Neuronal stem cell (in vitro differentiated cells): ENCODE measurements at regions not wholly inside any gene's neighbourhood (a gene's known extent, or its start where the extent isn't known, plus 50 kb on each side); places are given as distances from the start of the nearest gene placed in this dataset.
"Not testable (repeated sequence)": the region's sequence is repeated elsewhere in the genome, so short reads cannot be mapped to it uniquely, and the experiment has no call there.

ENCODE experiments used
- DNase-seq: peaks from one replicate; pipeline ENCODE4 v3.0.0-alpha.2; 2013; ENCODE audit warnings: low spot score
- H2AFZ ChIP-seq: one replicate; pipeline ENCODE4 v1.6.1; 2013; ENCODE audit warnings: mild to moderate bottlenecking, low read length, inconsistent platforms
- H2AK5ac ChIP-seq: 2 replicates; pipeline ENCODE4 v1.6.1; 2013; ENCODE audit warnings: low read depth, mild to moderate bottlenecking, inconsistent platforms, low read length, moderate library complexity, mixed read lengths
- H2BK120ac ChIP-seq: 2 replicates; pipeline ENCODE4 v1.6.1; 2013; ENCODE audit warnings: low read depth, mild to moderate bottlenecking, inconsistent platforms, low read length, moderate library complexity, mixed read lengths
- H2BK12ac ChIP-seq: one replicate; pipeline ENCODE4 v1.6.1; 2013; ENCODE audit warnings: low read length, inconsistent platforms
- H2BK15ac ChIP-seq: 2 replicates; pipeline ENCODE4 v1.6.1; 2013; ENCODE audit warnings: mild to moderate bottlenecking, low read length, inconsistent platforms, mixed read lengths
- H2BK5ac ChIP-seq: one replicate; pipeline ENCODE4 v1.6.1; 2013; ENCODE audit warnings: inconsistent platforms, mild to moderate bottlenecking, low read length, moderate library complexity
- H3K14ac ChIP-seq: one replicate; pipeline ENCODE4 v1.6.1; 2013; ENCODE audit warnings: low read length, inconsistent platforms
- H3K18ac ChIP-seq: 2 replicates; pipeline ENCODE4 v1.6.1; 2013; ENCODE audit warnings: low read length, inconsistent platforms
- H3K23ac ChIP-seq: 2 replicates; pipeline ENCODE4 v1.6.1; 2013; ENCODE audit warnings: low read depth, mild to moderate bottlenecking, mixed read lengths, low read length, inconsistent platforms; ENCODE audit not compliant: poor library complexity
- H3K27ac ChIP-seq: replicated peaks from 3 replicates; pipeline ENCODE4 v1.5.1; 2013; ENCODE audit warnings: low read length, inconsistent platforms
- H3K27me3 ChIP-seq, 3 experiments: 2 replicates each; pipeline ENCODE4 v1.6.1; 2013; ENCODE audit warnings: low read length in 3 of 3, mild to moderate bottlenecking in 2 of 3, inconsistent platforms in 1 of 3, low read depth in 1 of 3, mixed read lengths in 1 of 3, moderate library complexity in 1 of 3; ENCODE audit not compliant: control insufficient read depth in 3 of 3, insufficient read depth in 3 of 3
- H3K36me3 ChIP-seq, 2 donors: replicated peaks in 1 of 2; 2 replicates each; pipeline ENCODE4 v1.6.1; 2013; ENCODE audit warnings: low read length in 2 of 2; ENCODE audit not compliant: control insufficient read depth in 2 of 2, insufficient read depth in 2 of 2
- H3K4ac ChIP-seq: 2 replicates; pipeline ENCODE4 v1.6.1; 2013; ENCODE audit warnings: inconsistent platforms, mild to moderate bottlenecking, low read length, moderate library complexity
- H3K4me1 ChIP-seq, 2 donors: 1 replicate in 1 of 2; 2 replicates in 1 of 2; pipeline ENCODE4 v1.6.1; 2013; ENCODE audit warnings: low read length in 2 of 2, low read depth in 1 of 2; ENCODE audit not compliant: control insufficient read depth in 2 of 2, insufficient read depth in 1 of 2
- H3K4me2 ChIP-seq: one replicate; pipeline ENCODE4 v1.6.1; 2013; ENCODE audit warnings: mild to moderate bottlenecking, low read length, inconsistent platforms; ENCODE audit not compliant: insufficient read depth, poor library complexity, severe bottlenecking
- H3K4me3 ChIP-seq, 2 donors: 2 replicates each; pipeline ENCODE4 v1.5.1; 2013; ENCODE audit warnings: low read length in 2 of 2, mild to moderate bottlenecking in 2 of 2, inconsistent platforms in 1 of 2, moderate library complexity in 1 of 2
- H3K79me1 ChIP-seq: one replicate; pipeline ENCODE4 v1.6.1; 2013; ENCODE audit warnings: low read depth, mild to moderate bottlenecking, inconsistent platforms, low read length, moderate library complexity
- H3K9ac ChIP-seq: one replicate; pipeline ENCODE4 v1.6.1; 2013; ENCODE audit warnings: mild to moderate bottlenecking, low read depth, low read length, inconsistent platforms; ENCODE audit not compliant: poor library complexity
- H3K9me3 ChIP-seq, 2 donors: replicated peaks in 1 of 2; 2 replicates each; pipeline versions ENCODE3 to v1.6.1; 2013; ENCODE audit warnings: low read length in 2 of 2, mild to moderate bottlenecking in 2 of 2, inconsistent platforms in 1 of 2, low read depth in 1 of 2, mixed read lengths in 1 of 2, moderate library complexity in 1 of 2; ENCODE audit not compliant: control insufficient read depth in 2 of 2, insufficient read depth in 1 of 2
- H4K8ac ChIP-seq: one replicate; pipeline ENCODE4 v1.6.1; 2013; ENCODE audit warnings: low read depth, mild to moderate bottlenecking, inconsistent platforms, low read length, moderate library complexity
- H4K91ac ChIP-seq: one replicate; pipeline ENCODE4 v1.6.1; 2013; ENCODE audit warnings: low read length, low read depth, mild to moderate bottlenecking, inconsistent platforms; ENCODE audit not compliant: poor library complexity
- WGBS, 2 donors: extraction: QIAGEN DNeasy Blood & Tissue Kit; methylation state at CpG; one replicate each; pipeline ENCODE4 v1.1.7; 2013; ENCODE audit warnings: missing lambda C conversion rate in 2 of 2, mixed read lengths in 1 of 2; ENCODE audit not compliant: insufficient read length in 2 of 2, insufficient replicate concordance in 1 of 2; ENCODE audit errors: extremely low coverage in 2 of 2; 5-methylcytosine and 5-hydroxymethylcytosine counted together

DNA sequence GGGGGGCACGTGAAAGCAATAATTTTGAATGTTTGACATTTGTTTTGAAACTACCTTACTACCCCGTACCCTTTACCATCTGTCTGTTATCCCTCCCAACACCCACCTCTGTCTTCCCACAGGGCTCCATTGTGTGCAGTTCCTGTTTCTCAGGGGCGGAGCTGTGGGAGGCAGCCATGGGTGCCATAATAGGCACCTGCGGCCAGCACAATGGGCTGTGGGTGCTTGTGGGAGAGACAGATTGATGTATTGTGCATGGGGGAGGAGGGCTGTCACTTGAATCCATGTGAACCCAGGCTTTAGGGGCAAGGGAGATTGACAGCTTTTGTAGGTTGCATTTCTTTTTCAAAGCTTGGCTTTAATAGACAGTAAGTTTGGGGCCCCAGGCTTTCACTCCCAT, 122.6 kb upstream of the CXorf66 start:
- H3K4me1 ChIP-seq: peaks cover 6 to 12% of the 10 kb centered on the region in 2 donors
- no peak overlapping the region for H3K27ac ChIP-seq
- no peak overlapping the region for H3K23ac ChIP-seq
- H2BK5ac ChIP-seq: no peak overlapping the region
- no peak overlapping the region for H3K4ac ChIP-seq
- H2AFZ ChIP-seq: peak overlapping the region; percentile 42
- H3K4me3 ChIP-seq: no peak overlapping the region
- H3K36me3 ChIP-seq: no peaks in the 10 kb centered on the region
- no peak overlapping the region for H2BK120ac ChIP-seq
- no peak overlapping the region for H3K4me2 ChIP-seq
- no peak overlapping the region for H3K18ac ChIP-seq
- no peak for DNase-seq
- H4K91ac ChIP-seq: no peak overlapping the region
- no peak overlapping the region for H2AK5ac ChIP-seq
- no peak overlapping the region for H3K14ac ChIP-seq
- WGBS, 2 donors: no CpG with 5 or more reads among the region's 4 CpGs
- no peaks in the 10 kb centered on the region for H3K27me3 ChIP-seq
- no peaks in the 10 kb centered on the region for H3K9me3 ChIP-seq
- H2BK15ac ChIP-seq: no peak overlapping the region
- H4K8ac ChIP-seq: no peak overlapping the region
- no peak overlapping the region for H2BK12ac ChIP-seq
- no peaks in the 10 kb centered on the region for H3K79me1 ChIP-seq
- no peak overlapping the region for H3K9ac ChIP-seq

DNA sequence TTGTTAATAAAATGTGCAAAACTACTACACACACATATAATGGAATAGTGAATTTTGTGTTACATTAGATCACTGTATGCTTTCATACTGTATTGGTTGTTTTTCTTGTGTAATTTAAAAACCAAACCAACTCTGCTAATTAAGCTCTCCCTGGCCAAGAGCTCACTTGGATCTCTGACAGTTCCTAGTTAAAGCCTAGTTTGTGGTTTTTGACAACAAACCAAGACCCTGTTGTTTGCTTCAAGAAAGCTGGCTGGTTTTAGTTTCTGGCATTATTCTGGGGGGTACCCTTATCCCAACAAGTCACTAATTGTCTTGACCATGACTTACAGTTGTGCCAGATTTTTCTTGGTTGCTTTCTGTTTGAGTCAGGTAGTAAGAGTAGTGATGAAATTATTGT, 121.4 kb upstream of the CXorf66 start:
- no peak overlapping the region for H4K8ac ChIP-seq
- no peak overlapping the region for H3K27ac ChIP-seq
- H4K91ac ChIP-seq: no peak overlapping the region
- no peak overlapping the region for H3K23ac ChIP-seq
- no peak overlapping the region for H2AK5ac ChIP-seq
- no peak overlapping the region for H3K9ac ChIP-seq
- no peaks in the 10 kb centered on the region for H3K36me3 ChIP-seq
- peaks cover 2 to 12% of the 10 kb centered on the region in 2 donors for H3K4me1 ChIP-seq
- H2BK15ac ChIP-seq: no peak overlapping the region
- no peaks in the 10 kb centered on the region for H3K79me1 ChIP-seq
- DNase-seq: no peak
- H2AFZ ChIP-seq: no peak overlapping the region
- no peak overlapping the region for H2BK12ac ChIP-seq
- no peak overlapping the region for H3K4ac ChIP-seq
- no peak overlapping the region for H3K4me2 ChIP-seq
- no peak overlapping the region for H3K14ac ChIP-seq
- no peak overlapping the region for H2BK120ac ChIP-seq
- no peaks in the 10 kb centered on the region for H3K9me3 ChIP-seq
- H3K18ac ChIP-seq: no peak overlapping the region
- no peak overlapping the region for H3K4me3 ChIP-seq
- H3K27me3 ChIP-seq: no peaks in the 10 kb centered on the region
- no peak overlapping the region for H2BK5ac ChIP-seq

DNA sequence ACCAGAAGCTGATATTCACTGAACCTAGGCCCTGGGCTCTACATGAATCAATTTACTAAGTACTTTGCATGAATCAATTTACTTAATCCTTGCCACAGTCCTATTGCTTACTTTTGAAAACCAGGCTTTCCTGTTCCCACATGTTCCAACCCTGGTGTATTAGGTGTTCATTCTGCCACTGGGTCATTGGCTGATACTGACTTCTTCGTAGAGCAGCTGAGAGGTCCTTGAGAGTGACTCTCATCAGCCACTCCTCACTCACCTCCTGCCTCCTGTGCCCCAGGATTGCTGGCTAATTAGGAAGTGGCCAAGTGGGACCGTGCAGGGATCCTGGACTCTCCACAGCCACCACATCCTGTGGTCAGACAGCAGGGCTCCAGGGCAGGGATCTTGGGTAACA, 109.5 kb upstream of the CXorf66 start:
- not testable (repeated sequence) for H3K23ac ChIP-seq, H2BK12ac ChIP-seq, H3K14ac ChIP-seq, H2BK5ac ChIP-seq, H2BK15ac ChIP-seq, H3K4me2 ChIP-seq, H3K4ac ChIP-seq, H3K9me3 ChIP-seq, H3K79me1 ChIP-seq, H3K27ac ChIP-seq, H2AFZ ChIP-seq, H3K9ac ChIP-seq, H3K4me1 ChIP-seq, H4K8ac ChIP-seq, DNase-seq, H4K91ac ChIP-seq, H3K4me3 ChIP-seq, H3K18ac ChIP-seq, H2AK5ac ChIP-seq, H3K36me3 ChIP-seq, H2BK120ac ChIP-seq, H3K27me3 ChIP-seq
- WGBS, 2 donors: no CpG with 5 or more reads among the region's 2 CpGs

DNA sequence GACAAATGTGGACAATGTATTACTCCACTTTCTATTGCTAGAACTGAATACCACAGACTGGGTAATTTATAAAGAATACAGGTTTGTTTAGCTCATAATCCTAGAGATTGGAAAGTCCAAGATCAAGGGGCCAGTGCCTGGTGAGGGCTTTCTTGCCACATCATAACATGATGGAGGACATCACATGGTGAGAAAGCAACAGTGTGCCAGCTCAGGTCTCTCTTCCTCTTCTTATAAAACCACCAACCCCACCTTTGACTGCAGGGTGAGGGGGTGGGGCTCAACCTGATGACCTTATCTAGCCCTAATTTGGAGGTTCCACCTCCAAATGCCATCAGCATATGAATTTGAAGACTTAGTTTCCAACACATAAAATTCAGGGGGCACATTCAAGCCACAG, 105.7 kb upstream of the CXorf66 start:
- H4K91ac ChIP-seq: no peak overlapping the region
- no peak overlapping the region for H3K4ac ChIP-seq
- no peak overlapping the region for H3K4me2 ChIP-seq
- no peak overlapping the region for H3K14ac ChIP-seq
- H3K4me3 ChIP-seq: no peak overlapping the region
- H3K79me1 ChIP-seq: peaks cover 2% of the 10 kb centered on the region
- H3K27ac ChIP-seq: no peak overlapping the region
- no peak overlapping the region for H2BK120ac ChIP-seq
- H3K27me3 ChIP-seq: no peaks in the 10 kb centered on the region
- H3K36me3 ChIP-seq: no peaks in the 10 kb centered on the region
- no peak overlapping the region for H4K8ac ChIP-seq
- H3K4me1 ChIP-seq: no peaks in the 10 kb centered on the region
- no peak overlapping the region for H3K23ac ChIP-seq
- no peak for DNase-seq
- H2BK12ac ChIP-seq: no peak overlapping the region
- no peak overlapping the region for H2BK15ac ChIP-seq
- no peak overlapping the region for H2AFZ ChIP-seq
- no peak overlapping the region for H2AK5ac ChIP-seq
- no peak overlapping the region for H3K18ac ChIP-seq
- H3K9ac ChIP-seq: no peak overlapping the region
- H2BK5ac ChIP-seq: no peak overlapping the region
- H3K9me3 ChIP-seq: no peaks in the 10 kb centered on the region
